Peyer's patch (tissue), 4 donors: ENCODE measurements at regions not wholly inside any gene's neighbourhood (a gene's known extent, or its start where the extent isn't known, plus 50 kb on each side); places are given as distances from the start of the nearest gene placed in this dataset.

Experiments
- POLR2A ChIP-seq, 2 donors: fragments of 450-650 bp; IDR thresholded peaks; one replicate each; pipeline ENCODE4 v1.5.1; 2017; ENCODE audit warnings: antibody characterized with exemption in 2 of 2, mild to moderate bottlenecking in 2 of 2, moderate library complexity in 2 of 2
- TF ChIP-seq, protein P1 (sequence below), 6 experiments: fragments of 450-650 bp in 4 of 6; fragments of 200-600 bp in 2 of 6; sonication (generic) in 1 of 6; IDR thresholded peaks; one replicate each; pipeline ENCODE4 v1.5.1; 2017 to 2019; ENCODE audit warnings: antibody characterized with exemption in 6 of 6, mild to moderate bottlenecking in 3 of 6, moderate library complexity in 1 of 6

DNA sequence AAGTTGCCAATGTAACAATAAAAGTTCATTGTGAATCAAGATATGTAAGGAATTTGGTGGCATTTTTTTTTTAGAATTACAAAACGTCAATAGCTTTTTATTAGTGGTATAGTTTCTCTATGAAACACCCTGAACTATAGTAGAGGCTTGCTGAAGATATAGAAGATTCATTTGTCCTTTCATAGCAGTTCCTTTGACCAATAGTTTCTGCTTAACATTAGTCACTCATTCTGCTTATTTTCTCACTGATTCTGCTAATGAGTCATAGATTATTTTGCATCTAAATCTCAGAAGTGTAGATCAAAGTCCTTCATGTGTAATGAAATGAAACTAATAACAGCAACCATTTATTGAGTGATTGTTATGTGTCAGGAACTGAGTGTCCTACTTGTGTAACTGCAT, 205.0 kb upstream of the TET2 start:
- TF ChIP-seq, protein P1, sequence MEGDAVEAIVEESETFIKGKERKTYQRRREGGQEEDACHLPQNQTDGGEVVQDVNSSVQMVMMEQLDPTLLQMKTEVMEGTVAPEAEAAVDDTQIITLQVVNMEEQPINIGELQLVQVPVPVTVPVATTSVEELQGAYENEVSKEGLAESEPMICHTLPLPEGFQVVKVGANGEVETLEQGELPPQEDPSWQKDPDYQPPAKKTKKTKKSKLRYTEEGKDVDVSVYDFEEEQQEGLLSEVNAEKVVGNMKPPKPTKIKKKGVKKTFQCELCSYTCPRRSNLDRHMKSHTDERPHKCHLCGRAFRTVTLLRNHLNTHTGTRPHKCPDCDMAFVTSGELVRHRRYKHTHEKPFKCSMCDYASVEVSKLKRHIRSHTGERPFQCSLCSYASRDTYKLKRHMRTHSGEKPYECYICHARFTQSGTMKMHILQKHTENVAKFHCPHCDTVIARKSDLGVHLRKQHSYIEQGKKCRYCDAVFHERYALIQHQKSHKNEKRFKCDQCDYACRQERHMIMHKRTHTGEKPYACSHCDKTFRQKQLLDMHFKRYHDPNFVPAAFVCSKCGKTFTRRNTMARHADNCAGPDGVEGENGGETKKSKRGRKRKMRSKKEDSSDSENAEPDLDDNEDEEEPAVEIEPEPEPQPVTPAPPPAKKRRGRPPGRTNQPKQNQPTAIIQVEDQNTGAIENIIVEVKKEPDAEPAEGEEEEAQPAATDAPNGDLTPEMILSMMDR (IDR thresholded peaks at IDR 0.05): no peak
- no peak for TF ChIP-seq POLR2A (IDR thresholded peaks at IDR 0.05)
